Transverse colon (tissue), 3 donors: ENCODE measurements at regions not wholly inside any gene's neighbourhood (a gene's known extent, or its start where the extent isn't known, plus 50 kb on each side); places are given as distances from the start of the nearest gene placed in this dataset.
"Not testable (repeated sequence)": the region's sequence is repeated elsewhere in the genome, so short reads cannot be mapped to it uniquely, and the experiment has no call there.

ENCODE experiments used
- EP300 ChIP-seq: sonication (generic); formaldehyde crosslinking; IDR thresholded peaks from one replicate; pipeline ENCODE4 v1.6.1; 2017; ENCODE audit warnings: antibody characterized with exemption, low read depth
- TF ChIP-seq, protein P1 (sequence below), 5 experiments: fragments of 200-600 bp in 3 of 5; fragments of 450-650 bp in 2 of 5; sonication (generic) in 3 of 5; IDR thresholded peaks; 1 replicate in 2 of 5; 2 replicates in 3 of 5; pipeline ENCODE4 v1.5.1; 2016 to 2017; ENCODE audit warnings: antibody characterized with exemption in 5 of 5, inconsistent platforms in 3 of 5, mild to moderate bottlenecking in 2 of 5, moderate library complexity in 1 of 5

DNA sequence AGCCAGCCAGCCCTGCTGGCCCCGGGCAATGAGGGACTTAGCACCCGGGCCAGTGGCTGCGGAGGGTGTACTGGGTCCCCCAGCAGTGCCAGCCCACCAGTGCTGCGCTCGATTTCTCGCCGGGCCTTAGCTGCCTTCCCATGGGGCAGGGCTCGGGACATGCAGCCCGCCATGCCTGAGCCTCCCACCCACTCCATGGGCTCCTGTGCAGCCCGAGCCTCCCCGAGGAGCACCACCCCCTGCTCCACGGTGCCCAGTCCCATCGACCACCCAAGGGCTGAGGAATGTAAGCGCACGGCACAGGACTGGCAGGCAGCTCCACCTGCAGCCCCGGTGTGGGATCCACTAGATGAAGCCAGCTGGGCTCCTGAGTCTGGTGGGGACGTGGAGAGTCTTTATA is 72.5 kb upstream of the STARD13 start:
- TF ChIP-seq, protein P1, sequence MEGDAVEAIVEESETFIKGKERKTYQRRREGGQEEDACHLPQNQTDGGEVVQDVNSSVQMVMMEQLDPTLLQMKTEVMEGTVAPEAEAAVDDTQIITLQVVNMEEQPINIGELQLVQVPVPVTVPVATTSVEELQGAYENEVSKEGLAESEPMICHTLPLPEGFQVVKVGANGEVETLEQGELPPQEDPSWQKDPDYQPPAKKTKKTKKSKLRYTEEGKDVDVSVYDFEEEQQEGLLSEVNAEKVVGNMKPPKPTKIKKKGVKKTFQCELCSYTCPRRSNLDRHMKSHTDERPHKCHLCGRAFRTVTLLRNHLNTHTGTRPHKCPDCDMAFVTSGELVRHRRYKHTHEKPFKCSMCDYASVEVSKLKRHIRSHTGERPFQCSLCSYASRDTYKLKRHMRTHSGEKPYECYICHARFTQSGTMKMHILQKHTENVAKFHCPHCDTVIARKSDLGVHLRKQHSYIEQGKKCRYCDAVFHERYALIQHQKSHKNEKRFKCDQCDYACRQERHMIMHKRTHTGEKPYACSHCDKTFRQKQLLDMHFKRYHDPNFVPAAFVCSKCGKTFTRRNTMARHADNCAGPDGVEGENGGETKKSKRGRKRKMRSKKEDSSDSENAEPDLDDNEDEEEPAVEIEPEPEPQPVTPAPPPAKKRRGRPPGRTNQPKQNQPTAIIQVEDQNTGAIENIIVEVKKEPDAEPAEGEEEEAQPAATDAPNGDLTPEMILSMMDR (IDR thresholded peaks at IDR 0.05), result not testable (repeated sequence)
- TF ChIP-seq EP300, result not testable (repeated sequence)
